ENCODE measurements at regions not wholly inside any gene's neighbourhood (a gene's known extent, or its start where the extent isn't known, plus 50 kb on each side); places are given as distances from the start of the nearest gene placed in this dataset.

GRCh38 chr18:67577386-67577785 is 60.9 kb upstream of the DSEL start:
- no peak for DNase-seq (ENCODE audit: low read depth)
- H3K4me3 ChIP-seq (ENCODE audit: control insufficient read depth, low read depth, low read length) = no peak overlapping the region
- TF ChIP-seq CTCF (IDR thresholded peaks at IDR 0.05; ENCODE audit: control insufficient read depth, insufficient read depth, low read depth, low read length, missing control alignments) = no peak

GRCh38 chr18:67574749-67575148 is 58.2 kb upstream of the DSEL start:
- H3K4me3 ChIP-seq (ENCODE audit: control insufficient read depth, low read depth, low read length) = no peak overlapping the region
- TF ChIP-seq CTCF (IDR thresholded peaks at IDR 0.05; ENCODE audit: control insufficient read depth, insufficient read depth, low read depth, low read length, missing control alignments) = no peak
- no peak for DNase-seq (ENCODE audit: low read depth)

- no peak for DNase-seq (ENCODE audit: low read depth)
- H3K4me3 ChIP-seq (ENCODE audit: control insufficient read depth, low read depth, low read length) = no peak overlapping the region
- TF ChIP-seq CTCF (IDR thresholded peaks at IDR 0.05; ENCODE audit: control insufficient read depth, insufficient read depth, low read depth, low read length, missing control alignments) = no peak
Observed at GRCh38 chr18:67568166-67568565, 51.6 kb upstream of the DSEL start.

Data from AG09309 (cell line).